Brain microvascular endothelial cell (primary cell): ENCODE measurements at regions not wholly inside any gene's neighbourhood (a gene's known extent, or its start where the extent isn't known, plus 50 kb on each side); places are given as distances from the start of the nearest gene placed in this dataset.

Experiments used
- DNase-seq: peaks from one replicate; pipeline ENCODE4 v3.0.0-alpha.2; 2020
- H3K27ac ChIP-seq: fragments of 250-450 bp; sonication (Bioruptor Pico); 2 replicates; pipeline ENCODE4 v1.5.1; 2020; ENCODE audit warnings: mild to moderate bottlenecking, moderate library complexity
- H3K27me3 ChIP-seq: fragments of 250-450 bp; sonication (Bioruptor Pico); replicated peaks from 2 replicates; pipeline ENCODE4 v1.5.1; 2020; ENCODE audit warnings: mild to moderate bottlenecking
- H3K36me3 ChIP-seq: fragments of 250-450 bp; sonication (Bioruptor Pico); replicated peaks from 2 replicates; pipeline ENCODE4 v1.5.1; 2020; ENCODE audit warnings: mild to moderate bottlenecking
- H3K4me3 ChIP-seq: 2 replicates; pipeline ENCODE4 v1.5.1; 2011; ENCODE audit warnings: low read depth, mild to moderate bottlenecking, control low read depth, low read length, moderate library complexity
- in situ Hi-C: cut with HindIII; loops from 2 replicates; pipeline ENCODE4 v1.10.0; 2017; ENCODE audit warnings: low sequenced_read_pairs, low pct_ligation_motif_present
- TF ChIP-seq, protein P1 (sequence below): IDR thresholded peaks from 2 replicates; pipeline ENCODE4 v1.5.1; 2011; ENCODE audit warnings: low read depth, mild to moderate bottlenecking, moderate library complexity, low read length, control low read depth, inconsistent platforms; ENCODE audit errors: missing control alignments

DNA sequence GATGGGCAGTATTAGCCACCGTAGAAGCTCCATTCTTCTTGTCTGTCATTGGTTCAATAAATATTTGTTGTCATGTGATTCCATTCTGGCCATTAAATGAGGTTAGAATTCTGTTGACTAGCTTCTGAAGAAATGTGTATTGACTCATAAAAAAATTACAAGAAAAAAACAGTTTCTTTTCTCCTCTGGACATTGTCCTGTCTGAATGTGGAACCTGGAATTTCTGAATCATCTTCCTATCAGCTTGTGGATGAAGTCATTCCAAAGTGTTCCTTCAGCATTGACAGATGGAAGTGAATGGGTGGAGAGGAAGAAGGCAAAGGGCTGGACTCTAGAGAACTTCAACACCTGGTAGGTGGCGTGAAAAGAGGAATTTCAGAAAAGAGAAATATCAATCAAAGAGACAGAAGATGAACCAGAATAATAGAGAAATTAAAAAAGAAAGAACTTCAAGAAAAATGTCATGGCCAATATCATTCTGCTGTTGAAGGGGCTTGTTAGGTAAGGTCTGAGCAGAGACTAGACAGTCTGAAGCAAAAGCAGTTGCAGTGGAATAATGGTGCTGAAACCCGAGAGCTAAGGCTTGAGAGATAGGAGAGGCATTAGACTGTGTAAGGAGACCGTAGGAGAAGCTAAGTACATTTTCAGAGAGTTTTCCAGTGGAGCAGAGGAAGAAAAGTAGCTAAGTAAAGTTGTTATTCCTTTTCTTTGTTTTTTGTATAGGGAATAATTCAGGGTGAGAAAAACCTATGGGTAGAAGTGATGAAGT, 806.6 kb downstream of the SQOR start:
- H3K4me3 ChIP-seq, result no peak overlapping the region
- TF ChIP-seq, protein P1, sequence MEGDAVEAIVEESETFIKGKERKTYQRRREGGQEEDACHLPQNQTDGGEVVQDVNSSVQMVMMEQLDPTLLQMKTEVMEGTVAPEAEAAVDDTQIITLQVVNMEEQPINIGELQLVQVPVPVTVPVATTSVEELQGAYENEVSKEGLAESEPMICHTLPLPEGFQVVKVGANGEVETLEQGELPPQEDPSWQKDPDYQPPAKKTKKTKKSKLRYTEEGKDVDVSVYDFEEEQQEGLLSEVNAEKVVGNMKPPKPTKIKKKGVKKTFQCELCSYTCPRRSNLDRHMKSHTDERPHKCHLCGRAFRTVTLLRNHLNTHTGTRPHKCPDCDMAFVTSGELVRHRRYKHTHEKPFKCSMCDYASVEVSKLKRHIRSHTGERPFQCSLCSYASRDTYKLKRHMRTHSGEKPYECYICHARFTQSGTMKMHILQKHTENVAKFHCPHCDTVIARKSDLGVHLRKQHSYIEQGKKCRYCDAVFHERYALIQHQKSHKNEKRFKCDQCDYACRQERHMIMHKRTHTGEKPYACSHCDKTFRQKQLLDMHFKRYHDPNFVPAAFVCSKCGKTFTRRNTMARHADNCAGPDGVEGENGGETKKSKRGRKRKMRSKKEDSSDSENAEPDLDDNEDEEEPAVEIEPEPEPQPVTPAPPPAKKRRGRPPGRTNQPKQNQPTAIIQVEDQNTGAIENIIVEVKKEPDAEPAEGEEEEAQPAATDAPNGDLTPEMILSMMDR, result no peak
- no peaks in the 10 kb centered on the region for H3K27me3 ChIP-seq
- no peaks in the 10 kb centered on the region for H3K36me3 ChIP-seq
- H3K27ac ChIP-seq, result no peak overlapping the region
- DNase-seq, result no peak
- in situ Hi-C loops, result no loop called here

- H3K27ac ChIP-seq, result no peak overlapping the region
- TF ChIP-seq, protein P1, result no peak
- in situ Hi-C loops, result no loop called here
- DNase-seq, result no peak
- H3K36me3 ChIP-seq, result no peaks in the 10 kb centered on the region
- no peaks in the 10 kb centered on the region for H3K27me3 ChIP-seq
- no peak overlapping the region for H3K4me3 ChIP-seq
Measured at GRCh38 chr15:46442184-46442583, 807.4 kb downstream of the SQOR start.

DNA sequence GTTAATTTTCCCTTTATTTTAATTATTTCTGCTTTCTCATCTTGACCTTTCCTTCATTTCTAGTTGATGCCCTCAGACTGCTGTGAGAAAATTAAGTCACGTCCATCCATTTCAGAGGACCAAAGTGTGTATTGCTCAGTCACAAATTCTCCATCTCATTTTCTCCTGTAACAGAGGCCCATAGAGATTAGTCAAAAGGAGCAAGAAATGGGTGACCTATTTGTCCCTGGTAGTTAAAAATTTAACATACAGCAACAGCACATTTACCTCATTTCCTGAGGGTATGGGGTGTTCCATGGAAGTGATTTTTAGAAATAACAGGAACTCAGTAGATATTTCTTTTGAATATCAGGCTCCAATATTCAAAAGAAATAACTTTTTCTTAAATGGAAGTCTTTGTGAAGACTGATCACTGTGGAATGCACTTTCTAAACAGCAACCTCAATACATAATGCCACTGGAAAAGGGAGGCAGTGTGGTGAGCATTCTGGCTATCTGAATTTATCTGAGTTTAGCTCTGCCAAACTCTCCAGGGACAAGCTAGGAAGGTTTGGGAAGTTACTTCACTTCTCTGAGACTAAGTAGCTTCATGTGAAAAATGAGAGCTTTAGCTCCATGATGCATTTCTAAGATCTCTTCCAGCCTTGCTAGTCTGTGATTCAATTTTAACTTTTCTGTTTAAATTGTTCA, 808.2 kb downstream of the SQOR start:
- TF ChIP-seq, protein P1, result no peak
- DNase-seq, result no peak
- Histone ChIP-seq H3K36me3 (no peaks in the 10 kb centered on the region), H3K27me3 (no peaks in the 10 kb centered on the region), H3K4me3 (no peak overlapping the region), H3K27ac (no peak overlapping the region)
- in situ Hi-C loops, result no loop called here

DNA sequence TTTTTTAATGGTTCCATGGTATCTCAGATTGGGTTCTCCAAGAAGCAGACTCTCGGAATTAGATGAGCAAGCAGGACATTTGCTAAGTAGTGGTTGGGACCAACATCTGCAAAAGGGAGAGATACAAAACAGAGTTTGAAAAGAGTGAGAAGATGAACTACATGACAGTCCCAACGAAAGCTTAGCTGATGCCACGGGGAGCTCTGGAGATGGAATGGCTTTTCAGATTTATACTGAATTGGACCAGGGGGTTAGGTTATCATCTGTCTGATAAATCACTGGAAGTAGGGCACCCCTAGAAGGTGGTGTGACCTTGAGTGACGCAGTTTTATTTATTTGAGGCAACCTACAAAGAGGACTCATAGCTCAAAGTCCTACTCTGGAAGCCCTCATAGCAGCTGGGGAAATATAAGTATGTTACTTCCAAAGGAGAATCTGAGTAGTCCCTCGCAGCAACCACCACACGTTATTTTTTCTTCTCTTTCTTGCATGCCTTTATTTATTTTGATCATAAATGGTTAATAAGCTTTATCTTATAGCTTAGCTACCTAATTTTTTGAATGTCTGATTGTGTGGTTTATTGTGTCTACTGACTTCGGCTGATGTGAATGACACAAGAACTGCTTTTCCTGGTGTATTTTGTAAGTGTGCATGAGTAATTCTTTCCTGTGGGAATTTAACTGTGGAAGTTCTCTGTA, 815.4 kb downstream of the SQOR start:
- H3K27me3 ChIP-seq, result no peaks in the 10 kb centered on the region
- no peak for DNase-seq
- in situ Hi-C loops, result no loop called here

DNA sequence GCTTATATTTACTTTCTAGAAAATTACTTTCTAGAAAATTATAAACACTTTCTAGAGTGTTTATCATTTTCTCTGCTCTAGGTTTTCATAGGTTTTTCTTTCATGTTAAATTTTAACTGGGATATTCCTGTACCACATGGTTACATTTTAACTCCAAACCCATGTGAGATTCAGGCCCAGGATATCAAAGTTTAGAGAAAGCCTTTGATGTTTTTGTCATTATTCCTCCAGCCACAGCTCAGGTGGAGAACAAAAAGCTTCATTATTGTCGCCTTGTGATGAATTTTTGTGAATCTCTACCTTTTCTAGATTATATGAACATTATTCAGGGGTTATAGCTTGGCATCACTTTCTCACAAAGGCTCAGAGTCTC, 816.0 kb downstream of the SQOR start:
- Histone ChIP-seq H3K36me3 (no peaks in the 10 kb centered on the region), H3K4me3 (no peak overlapping the region)
- in situ Hi-C loops, result no loop called here

More for the DNA sequence above, 815.4 kb downstream of the SQOR start:
- Histone ChIP-seq H3K4me3 (no peak overlapping the region), H3K36me3 (no peaks in the 10 kb centered on the region), H3K27ac (no peak overlapping the region)
- TF ChIP-seq, protein P1, result no peak

More for the DNA sequence above, 816.0 kb downstream of the SQOR start:
- DNase-seq, result no peak
- TF ChIP-seq, protein P1, result no peak
- H3K27me3 ChIP-seq, result no peaks in the 10 kb centered on the region
- no peak overlapping the region for H3K27ac ChIP-seq
